ENCODE measurements at regions not wholly inside any gene's neighbourhood (a gene's known extent, or its start where the extent isn't known, plus 50 kb on each side); places are given as distances from the start of the nearest gene placed in this dataset.

- Histone ChIP-seq H3K27me3 (ENCODE audit: low read length) (no peaks in the 10 kb centered on the region), H3K27ac (ENCODE audit: low read depth, low read length) (no peak overlapping the region), H2AFZ (ENCODE audit: low read depth, low read length, severe bottlenecking) (no peak overlapping the region), H3K9me2 (replicated peaks; ENCODE audit: insufficient read depth, low read length) (no peaks in the 10 kb centered on the region), H3K4me3 (ENCODE audit: insufficient read depth, low read length, poor library complexity, severe bottlenecking) (no peak overlapping the region), H3K79me2 (ENCODE audit: insufficient read depth, low read length) (no peaks in the 10 kb centered on the region), H3K36me3 (ENCODE audit: low read length) (no peaks in the 10 kb centered on the region), H4K20me1 (ENCODE audit: low read depth, low read length) (no peaks in the 10 kb centered on the region), H3K9ac (ENCODE audit: low read length) (no peak overlapping the region), H3K9me3 (ENCODE audit: insufficient read depth, low read length) (no peaks in the 10 kb centered on the region), H3K4me2 (ENCODE audit: low read depth, low read length, poor library complexity, severe bottlenecking) (no peak overlapping the region), H3F3A (ENCODE audit: insufficient read depth) (no peaks in the 10 kb centered on the region)
- TF ChIP-seq EZH2phosphoT487 (conservative IDR thresholded peaks at IDR 0.05; ENCODE audit: low read length), result no peak
- TF ChIP-seq CTCF (IDR thresholded peaks at IDR 0.05; ENCODE audit: insufficient read depth, low read length, poor library complexity, severe bottlenecking), result no peak
Measured at GRCh38 chr12:113546916-113547863, 75.5 kb upstream of the LHX5 start.

GRCh38 chr12:113537751-113538087 lies 66.0 kb upstream of the LHX5 start:
- no peaks in the 10 kb centered on the region for H3K9me3 ChIP-seq (ENCODE audit: insufficient read depth, low read length)
- no peak overlapping the region for H3K27ac ChIP-seq (ENCODE audit: low read depth, low read length)
- no peaks in the 10 kb centered on the region for H3K36me3 ChIP-seq (ENCODE audit: low read length)
- H2AFZ ChIP-seq (ENCODE audit: low read depth, low read length, severe bottlenecking), result no peak overlapping the region
- no peak overlapping the region for H3K4me2 ChIP-seq (ENCODE audit: low read depth, low read length, poor library complexity, severe bottlenecking)
- H3K79me2 ChIP-seq (ENCODE audit: insufficient read depth, low read length), result no peaks in the 10 kb centered on the region
- no peak overlapping the region for H3K4me3 ChIP-seq (ENCODE audit: insufficient read depth, low read length, poor library complexity, severe bottlenecking)
- H3K9ac ChIP-seq (ENCODE audit: low read length), result no peak overlapping the region
- H3F3A ChIP-seq (ENCODE audit: insufficient read depth), result no peaks in the 10 kb centered on the region
- no peak for TF ChIP-seq CTCF (IDR thresholded peaks at IDR 0.05; ENCODE audit: insufficient read depth, low read length, poor library complexity, severe bottlenecking)
- no peak for TF ChIP-seq EZH2phosphoT487 (conservative IDR thresholded peaks at IDR 0.05; ENCODE audit: low read length)
- no peaks in the 10 kb centered on the region for H3K27me3 ChIP-seq (ENCODE audit: low read length)
- H3K9me2 ChIP-seq (replicated peaks; ENCODE audit: insufficient read depth, low read length), result no peaks in the 10 kb centered on the region
- no peaks in the 10 kb centered on the region for H4K20me1 ChIP-seq (ENCODE audit: low read depth, low read length)

GRCh38 chr12:113537046-113537750 lies 65.5 kb upstream of the LHX5 start:
- H2AFZ ChIP-seq (ENCODE audit: low read depth, low read length, severe bottlenecking), result no peak overlapping the region
- no peaks in the 10 kb centered on the region for H4K20me1 ChIP-seq (ENCODE audit: low read depth, low read length)
- no peak overlapping the region for H3K27ac ChIP-seq (ENCODE audit: low read depth, low read length)
- no peaks in the 10 kb centered on the region for H3K36me3 ChIP-seq (ENCODE audit: low read length)
- H3K4me3 ChIP-seq (ENCODE audit: insufficient read depth, low read length, poor library complexity, severe bottlenecking), result no peak overlapping the region
- H3K9ac ChIP-seq (ENCODE audit: low read length), result no peak overlapping the region
- H3F3A ChIP-seq (ENCODE audit: insufficient read depth), result no peaks in the 10 kb centered on the region
- TF ChIP-seq CTCF (IDR thresholded peaks at IDR 0.05; ENCODE audit: insufficient read depth, low read length, poor library complexity, severe bottlenecking) (no peak), EZH2phosphoT487 (conservative IDR thresholded peaks at IDR 0.05; ENCODE audit: low read length) (no peak)
- no peaks in the 10 kb centered on the region for H3K9me3 ChIP-seq (ENCODE audit: insufficient read depth, low read length)
- H3K4me2 ChIP-seq (ENCODE audit: low read depth, low read length, poor library complexity, severe bottlenecking), result no peak overlapping the region
- no peaks in the 10 kb centered on the region for H3K79me2 ChIP-seq (ENCODE audit: insufficient read depth, low read length)
- H3K27me3 ChIP-seq (ENCODE audit: low read length), result no peaks in the 10 kb centered on the region
- no peaks in the 10 kb centered on the region for H3K9me2 ChIP-seq (replicated peaks; ENCODE audit: insufficient read depth, low read length)

All from SU-DHL-6 (cell line).